ENCODE measurements at regions not wholly inside any gene's neighbourhood (a gene's known extent, or its start where the extent isn't known, plus 50 kb on each side); places are given as distances from the start of the nearest gene placed in this dataset.

GRCh38 chr5:4093970-4094369 lies 498.3 kb downstream of the IRX1 start:
- H3K4me2 ChIP-seq = no peak overlapping the region
- no peaks in the 10 kb centered on the region for H3K27me3 ChIP-seq (ENCODE audit: insufficient read depth)
- H3K27ac Mint-ChIP-seq = no peak overlapping the region
- no peak overlapping the region for H3K4me3 Mint-ChIP-seq
- H3K9me3 Mint-ChIP-seq = no peaks in the 10 kb centered on the region; the same call in 1 of the 3 replicates
- H3K36me3 Mint-ChIP-seq (ENCODE audit: low read depth) = no peaks in the 10 kb centered on the region; the same call in 2 of the 3 replicates
- no peak overlapping the region for H3K27ac ChIP-seq (ENCODE audit: low read depth)
- no peaks in the 10 kb centered on the region for H3K79me2 ChIP-seq (replicated peaks; ENCODE audit: insufficient read depth)
- H3K4me1 ChIP-seq (ENCODE audit: insufficient read depth) = no peaks in the 10 kb centered on the region
- DNase-seq (ENCODE audit: low spot score) (no peak), ATAC-seq (no peak)
- H2AFZ ChIP-seq = no peak overlapping the region
- H3F3A ChIP-seq (replicated peaks; ENCODE audit: low read depth) = no peaks in the 10 kb centered on the region
- H3K4me1 Mint-ChIP-seq = no peaks in the 10 kb centered on the region
- no peaks in the 10 kb centered on the region for H4K20me1 ChIP-seq (replicated peaks; ENCODE audit: insufficient read depth)
- peaks cover 5% of the 10 kb centered on the region for H3K27me3 Mint-ChIP-seq (ENCODE audit: insufficient read depth, low read depth, poor library complexity)
- H3K4me3 ChIP-seq = no peak overlapping the region
- TF ChIP-seq ZNF331 (CRISPR knock-in tag; IDR thresholded peaks at IDR 0.05; ENCODE audit: low read depth) (no peak), ZNF114 (CRISPR knock-in tag; IDR thresholded peaks at IDR 0.05) (no peak), REST (IDR thresholded peaks at IDR 0.05; ENCODE audit: unreplicated experiment) (no peak), POLR2AphosphoS5 (IDR thresholded peaks at IDR 0.05; ENCODE audit: low read depth) (no peak), EZH2phosphoT487 (IDR thresholded peaks at IDR 0.05; ENCODE audit: unreplicated experiment) (no peak), ZNF462 (CRISPR knock-in tag; IDR thresholded peaks at IDR 0.05) (no peak), STAT1 (IDR thresholded peaks at IDR 0.05; ENCODE audit: unreplicated experiment) (no peak), CTCF (conservative IDR thresholded peaks at IDR 0.05; ENCODE audit: low read depth in 2 of 2) (no peak)
- H3K9me2 ChIP-seq (ENCODE audit: insufficient read depth) = peaks cover 7% of the 10 kb centered on the region; the same call in 1 of the 2 replicates
- H3K36me3 ChIP-seq (ENCODE audit: insufficient read depth) = no peaks in the 10 kb centered on the region

All from GM23338 (cell line).